Mesendoderm (in vitro differentiated cells): ENCODE measurements at regions not wholly inside any gene's neighbourhood (a gene's known extent, or its start where the extent isn't known, plus 50 kb on each side); places are given as distances from the start of the nearest gene placed in this dataset.

ENCODE experiments used
- DNase-seq: peaks from one replicate; pipeline ENCODE4 v3.0.0; 2013
- H2AK5ac ChIP-seq: 2 replicates; pipeline ENCODE4 v1.6.1; 2013; ENCODE audit warnings: low read length, inconsistent platforms
- H2BK120ac ChIP-seq: 2 replicates; pipeline ENCODE4 v1.6.1; 2013; ENCODE audit warnings: low read depth, mild to moderate bottlenecking, low read length, moderate library complexity, mixed read lengths
- H2BK15ac ChIP-seq: replicated peaks from 2 replicates; pipeline ENCODE4 v1.6.1; 2013; ENCODE audit warnings: low read depth, mild to moderate bottlenecking, moderate library complexity
- H2BK5ac ChIP-seq: 2 replicates; pipeline ENCODE4 v1.6.1; 2013; ENCODE audit warnings: low read length, inconsistent platforms
- H3K18ac ChIP-seq: 2 replicates; pipeline ENCODE4 v1.6.1; 2013; ENCODE audit warnings: mild to moderate bottlenecking, low read length, mixed read lengths
- H3K23ac ChIP-seq: one replicate; pipeline ENCODE4 v1.6.1; 2013; ENCODE audit warnings: low read length
- H3K27ac ChIP-seq: 2 replicates; pipeline ENCODE4 v1.5.1; 2013; ENCODE audit warnings: low read depth, mild to moderate bottlenecking, inconsistent platforms, low read length, moderate library complexity
- H3K27me3 ChIP-seq: 2 replicates; pipeline ENCODE4 v1.6.1; 2013; ENCODE audit warnings: low read length, control low read depth, mild to moderate bottlenecking, inconsistent platforms; ENCODE audit not compliant: insufficient read depth, poor library complexity
- H3K36me3 ChIP-seq: 2 replicates; pipeline ENCODE4 v1.6.1; 2013; ENCODE audit warnings: low read length, inconsistent platforms; ENCODE audit not compliant: control insufficient read depth, insufficient read depth
- H3K4ac ChIP-seq: one replicate; pipeline ENCODE4 v1.6.1; 2013; ENCODE audit warnings: low read depth, mild to moderate bottlenecking, low read length, moderate library complexity
- H3K4me1 ChIP-seq: 2 replicates; pipeline ENCODE4 v1.6.1; 2013; ENCODE audit warnings: low read depth, low read length, inconsistent platforms; ENCODE audit not compliant: control insufficient read depth
- H3K4me2 ChIP-seq: 2 replicates; pipeline ENCODE4 v1.6.1; 2013; ENCODE audit warnings: low read length
- H3K4me3 ChIP-seq: 2 replicates; pipeline ENCODE4 v1.5.1; 2013; ENCODE audit warnings: mild to moderate bottlenecking, low read length
- H3K56ac ChIP-seq: one replicate; pipeline ENCODE4 v1.6.1; 2013; ENCODE audit warnings: low read length
- H3K79me1 ChIP-seq: 2 replicates; pipeline ENCODE4 v1.6.1; 2013; ENCODE audit warnings: low read length, inconsistent platforms
- H3K79me2 ChIP-seq: 2 replicates; pipeline ENCODE4 v1.6.1; 2013; ENCODE audit warnings: mild to moderate bottlenecking, low read length; ENCODE audit not compliant: control insufficient read depth, insufficient read depth
- H3K9ac ChIP-seq: 2 replicates; pipeline ENCODE4 v1.6.1; 2013; ENCODE audit warnings: low read length, inconsistent platforms
- H4K5ac ChIP-seq: one replicate; pipeline ENCODE4 v1.6.1; 2013; ENCODE audit warnings: low read length
- H4K8ac ChIP-seq: one replicate; pipeline ENCODE4 v1.6.1; 2013; ENCODE audit warnings: low read depth, mild to moderate bottlenecking, control low read depth, low read length, moderate library complexity
- WGBS: extraction: QIAGEN DNeasy Blood & Tissue Kit; methylation state at CpG from one replicate; pipeline ENCODE4 v1.1.7; 2013; ENCODE audit warnings: low lambda C conversion rate, missing lambda C conversion rate; ENCODE audit not compliant: insufficient coverage; ENCODE audit errors: extremely low coverage; 5-methylcytosine and 5-hydroxymethylcytosine counted together

DNA sequence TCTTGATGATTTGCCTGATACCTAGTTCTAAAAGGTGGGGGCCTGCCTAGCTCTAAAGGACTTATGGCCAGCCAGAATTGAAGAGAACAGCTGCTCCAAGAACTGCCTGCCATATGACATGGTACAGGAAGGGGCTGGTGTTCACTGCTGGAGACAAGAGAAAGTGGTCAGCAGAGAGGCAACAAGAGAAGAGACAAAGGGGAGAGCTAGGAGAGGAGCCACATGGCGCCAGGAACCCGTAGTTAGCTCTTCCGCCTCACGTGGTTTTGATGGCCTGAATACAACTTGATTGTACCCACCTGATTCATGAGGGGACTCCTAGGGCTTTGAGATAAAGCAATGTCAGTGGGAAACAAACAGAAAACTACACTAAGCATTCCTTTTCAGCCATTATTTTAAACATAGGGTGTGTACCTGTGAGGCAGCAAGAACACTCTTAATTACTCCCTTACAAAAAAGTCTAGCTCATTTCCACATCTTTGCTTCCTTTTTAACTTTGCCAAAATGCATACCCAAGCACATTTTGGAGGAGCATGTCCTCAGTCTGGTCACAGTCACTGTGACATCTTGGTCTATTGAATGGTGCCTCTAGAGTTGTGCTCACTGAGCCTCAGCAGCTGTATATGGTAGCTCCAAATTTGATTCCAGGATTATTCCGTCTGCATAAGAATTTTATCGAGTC is 71.6 kb downstream of the CCDC71L start:
- H3K56ac ChIP-seq = peak overlapping the region; percentile 30
- no peaks in the 10 kb centered on the region for H3K27me3 ChIP-seq
- H3K4me3 ChIP-seq = no peak overlapping the region
- H2BK120ac ChIP-seq = no peak overlapping the region
- H3K18ac ChIP-seq = no peak overlapping the region
- H4K8ac ChIP-seq = no peak overlapping the region
- H4K5ac ChIP-seq = no peak overlapping the region
- no peak overlapping the region for H3K4ac ChIP-seq
- no peak for DNase-seq
- no peak overlapping the region for H3K23ac ChIP-seq
- no peak overlapping the region for H3K4me2 ChIP-seq
- no peaks in the 10 kb centered on the region for H3K79me2 ChIP-seq
- H3K9ac ChIP-seq = no peak overlapping the region
- WGBS = no CpG with 5 or more reads among the region's 6 CpGs
- no peak overlapping the region for H2BK15ac ChIP-seq
- H2AK5ac ChIP-seq = no peak overlapping the region
- H3K79me1 ChIP-seq = no peaks in the 10 kb centered on the region
- H3K4me1 ChIP-seq = no peaks in the 10 kb centered on the region
- H3K27ac ChIP-seq = no peak overlapping the region
- no peak overlapping the region for H2BK5ac ChIP-seq
- no peaks in the 10 kb centered on the region for H3K36me3 ChIP-seq

DNA sequence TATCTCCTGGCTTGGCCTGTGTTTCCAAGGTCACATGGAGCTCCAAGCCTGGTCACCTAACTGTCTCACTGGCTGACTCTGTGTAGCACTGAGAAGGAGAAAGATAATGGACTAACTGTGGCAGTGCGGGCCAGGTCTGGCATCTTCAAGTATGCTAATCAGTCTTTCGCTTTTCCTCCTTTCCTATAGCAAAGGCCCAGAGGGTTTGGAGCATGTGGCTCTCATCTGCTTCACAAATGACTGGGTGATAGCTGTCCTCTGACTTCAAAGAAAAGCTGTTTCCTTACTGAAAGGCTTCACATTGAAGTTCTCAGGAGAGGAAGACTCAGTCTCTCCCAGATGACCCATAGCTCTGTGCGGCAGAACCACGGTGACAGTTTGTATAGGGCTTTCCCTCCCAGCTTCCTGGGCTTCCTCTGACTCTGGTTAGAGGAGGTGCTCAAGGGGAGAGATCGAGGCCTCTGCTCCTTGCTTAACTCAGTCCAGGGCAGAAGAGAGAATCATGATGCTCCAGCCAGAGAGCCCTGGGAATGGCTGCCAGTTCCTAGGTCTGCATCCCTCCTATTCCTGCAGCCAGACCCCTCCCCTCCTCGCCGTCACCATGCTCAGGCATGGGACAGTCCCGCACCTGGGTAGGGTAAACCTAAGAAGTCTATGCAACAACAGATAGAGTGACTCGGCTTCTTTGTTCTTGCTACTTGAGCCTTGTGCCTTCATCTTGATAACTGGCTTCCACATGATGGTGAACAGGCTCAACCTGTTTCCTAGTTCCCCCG is 72.3 kb downstream of the CCDC71L start:
- peak; percentile 44 for DNase-seq
- no peaks in the 10 kb centered on the region for H3K27me3 ChIP-seq
- no peaks in the 10 kb centered on the region for H3K4me1 ChIP-seq
- H2BK120ac ChIP-seq = no peak overlapping the region
- H3K4me2 ChIP-seq = no peak overlapping the region
- H2BK5ac ChIP-seq = no peak overlapping the region
- H3K4me3 ChIP-seq = no peak overlapping the region
- H3K18ac ChIP-seq = no peak overlapping the region
- no CpG with 5 or more reads among the region's 10 CpGs for WGBS
- H3K56ac ChIP-seq = no peak overlapping the region
- H3K27ac ChIP-seq = no peak overlapping the region
- H3K9ac ChIP-seq = no peak overlapping the region
- no peak overlapping the region for H4K8ac ChIP-seq
- H2BK15ac ChIP-seq = no peak overlapping the region
- no peak overlapping the region for H4K5ac ChIP-seq
- no peak overlapping the region for H3K23ac ChIP-seq
- no peak overlapping the region for H3K4ac ChIP-seq
- H3K79me1 ChIP-seq = no peaks in the 10 kb centered on the region
- no peaks in the 10 kb centered on the region for H3K79me2 ChIP-seq
- H2AK5ac ChIP-seq = no peak overlapping the region
- H3K36me3 ChIP-seq = no peaks in the 10 kb centered on the region

DNA sequence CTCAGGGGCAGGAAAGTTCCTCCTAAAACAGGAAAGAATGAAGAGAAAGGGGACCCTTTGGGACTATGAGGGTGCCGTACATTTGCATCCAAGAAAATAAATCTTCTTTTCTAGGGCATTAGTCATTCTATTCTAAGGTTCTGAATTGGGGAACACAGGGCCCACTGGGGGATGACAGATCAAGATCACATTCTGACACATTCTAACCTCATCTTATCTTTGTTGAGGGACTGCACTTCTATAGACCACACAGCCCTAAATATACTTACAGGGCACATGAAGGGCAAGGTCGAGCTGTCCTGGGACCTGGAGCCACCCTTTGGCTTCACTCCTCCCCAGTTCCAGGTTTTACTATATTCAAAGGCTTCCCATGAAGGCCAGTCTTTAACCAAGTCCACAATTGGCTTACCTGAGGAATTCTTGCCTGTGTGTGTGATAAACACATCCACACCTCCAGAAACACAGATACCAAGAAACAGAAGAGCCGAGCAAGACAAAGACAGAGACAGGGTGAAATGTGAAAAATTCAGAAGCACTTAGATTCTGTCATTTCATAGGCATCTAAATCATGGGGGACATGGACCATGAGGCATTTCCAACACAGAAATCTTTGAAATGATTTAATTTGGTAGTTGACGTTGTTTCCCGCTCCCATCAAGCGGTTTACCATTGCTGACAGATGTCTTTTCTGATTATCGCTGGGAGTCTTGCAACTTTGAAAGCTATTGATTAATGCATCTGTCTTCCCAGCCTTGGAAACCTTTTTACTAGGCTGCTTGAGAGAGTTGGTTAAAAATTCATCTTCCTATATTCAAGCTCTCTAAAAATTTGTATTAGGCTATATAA is 75.8 kb downstream of the CCDC71L start:
- H2BK15ac ChIP-seq = no peak overlapping the region
- no peaks in the 10 kb centered on the region for H3K4me1 ChIP-seq
- no peak overlapping the region for H3K4me2 ChIP-seq
- no peaks in the 10 kb centered on the region for H3K27me3 ChIP-seq
- no peak overlapping the region for H3K9ac ChIP-seq
- H3K56ac ChIP-seq = no peak overlapping the region
- WGBS = no CpG with 5 or more reads among the region's 7 CpGs
- H3K27ac ChIP-seq = no peak overlapping the region
- DNase-seq = peak; percentile 52
- no peak overlapping the region for H4K8ac ChIP-seq
- no peak overlapping the region for H3K4ac ChIP-seq
- H4K5ac ChIP-seq = no peak overlapping the region
- H3K79me2 ChIP-seq = no peaks in the 10 kb centered on the region
- H2BK120ac ChIP-seq = no peak overlapping the region
- no peaks in the 10 kb centered on the region for H3K79me1 ChIP-seq
- H2BK5ac ChIP-seq = no peak overlapping the region
- no peaks in the 10 kb centered on the region for H3K36me3 ChIP-seq
- no peak overlapping the region for H2AK5ac ChIP-seq
- H3K23ac ChIP-seq = no peak overlapping the region
- H3K18ac ChIP-seq = no peak overlapping the region
- no peak overlapping the region for H3K4me3 ChIP-seq

DNA sequence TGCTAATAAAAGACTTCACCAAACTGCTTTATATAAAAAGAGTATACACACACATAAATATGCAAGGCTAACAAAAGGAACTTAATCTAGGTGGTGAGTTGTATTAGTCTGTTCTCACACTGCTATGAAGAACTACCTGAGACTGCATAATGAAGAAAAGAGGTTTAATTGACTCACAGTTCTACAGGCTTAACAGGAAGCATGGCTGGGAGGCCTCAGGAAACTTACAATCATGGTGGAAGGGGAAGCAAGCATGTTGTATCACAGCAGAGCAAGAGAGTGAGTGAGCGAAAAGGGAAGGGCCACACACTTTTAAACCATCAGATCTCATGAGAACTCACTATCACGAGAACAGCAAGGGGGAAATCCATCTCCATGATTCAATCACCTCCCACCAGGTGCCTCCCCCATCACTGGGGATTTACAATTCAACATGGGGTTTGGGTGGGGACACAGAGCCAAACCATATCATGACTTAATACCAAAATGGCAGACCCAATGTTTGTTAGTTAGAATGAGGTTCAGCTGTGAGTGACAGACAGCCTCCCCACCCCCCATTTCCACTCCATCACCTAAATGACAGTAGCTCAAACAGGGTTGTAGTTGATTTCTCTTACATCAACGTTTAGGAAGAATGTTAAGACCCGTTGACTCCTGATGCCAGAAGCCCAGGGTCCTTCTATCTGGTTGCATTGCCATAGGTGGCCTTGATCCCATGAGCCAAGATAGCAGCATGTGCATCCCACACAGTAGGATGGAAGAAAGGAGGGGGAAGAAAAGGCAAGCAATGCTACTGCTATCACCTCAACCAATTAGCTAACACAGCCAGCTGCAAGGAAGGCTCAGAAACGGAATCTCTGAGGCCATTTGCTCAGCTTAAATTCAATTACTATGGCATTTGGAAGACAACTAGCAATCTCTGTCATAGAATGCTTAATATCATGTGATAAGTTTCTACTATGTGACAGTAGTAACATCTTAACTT is 77.0 kb downstream of the CCDC71L start:
- Histone ChIP-seq H3K27me3 (no peaks in the 10 kb centered on the region), H4K8ac (no peak overlapping the region), H3K23ac (no peak overlapping the region), H3K4me3 (no peak overlapping the region), H3K9ac (no peak overlapping the region), H2BK5ac (no peak overlapping the region), H2AK5ac (no peak overlapping the region), H3K18ac (no peak overlapping the region), H3K4ac (no peak overlapping the region), H3K36me3 (no peaks in the 10 kb centered on the region), H3K56ac (no peak overlapping the region), H3K4me2 (no peak overlapping the region), H3K79me2 (no peaks in the 10 kb centered on the region), H4K5ac (no peak overlapping the region), H3K27ac (no peak overlapping the region), H2BK120ac (no peak overlapping the region), H3K4me1 (no peaks in the 10 kb centered on the region), H2BK15ac (no peak overlapping the region), H3K79me1 (no peaks in the 10 kb centered on the region)
- DNase-seq = peak; percentile 76
- no CpG with 5 or more reads among the region's 5 CpGs for WGBS

DNA sequence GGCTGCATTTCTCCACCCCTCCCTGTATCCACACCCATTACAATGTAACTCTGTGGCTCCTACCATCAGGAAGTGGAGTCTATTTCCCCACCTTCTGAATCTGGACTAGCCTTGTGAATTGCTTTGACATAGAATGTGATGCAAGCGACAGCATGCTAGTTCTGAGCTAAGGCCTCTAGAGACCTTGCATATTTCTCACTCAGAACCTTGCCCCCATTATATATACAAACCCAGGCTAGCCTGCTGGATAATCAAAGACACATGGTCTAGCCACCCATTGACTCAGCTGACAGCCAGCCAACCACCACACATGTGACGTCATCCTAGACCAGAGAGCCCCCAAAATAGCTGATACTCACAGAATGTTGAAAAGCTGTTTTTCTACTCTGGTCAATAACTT is 77.9 kb downstream of the CCDC71L start:
- Histone ChIP-seq H3K4me1 (no peaks in the 10 kb centered on the region), H4K5ac (no peak overlapping the region), H3K4ac (no peak overlapping the region), H3K79me1 (no peaks in the 10 kb centered on the region), H2BK5ac (no peak overlapping the region), H3K23ac (no peak overlapping the region), H3K18ac (no peak overlapping the region), H2BK15ac (no peak overlapping the region), H4K8ac (no peak overlapping the region), H2BK120ac (no peak overlapping the region), H3K56ac (no peak overlapping the region), H3K4me3 (no peak overlapping the region), H3K4me2 (no peak overlapping the region), H3K27ac (no peak overlapping the region), H2AK5ac (no peak overlapping the region), H3K27me3 (no peaks in the 10 kb centered on the region), H3K79me2 (no peaks in the 10 kb centered on the region), H3K36me3 (no peaks in the 10 kb centered on the region), H3K9ac (no peak overlapping the region)
- DNase-seq = no peak
- WGBS = no CpG with 5 or more reads among the region's 2 CpGs
